GM21717 (cell line): ENCODE measurements at regions not wholly inside any gene's neighbourhood (a gene's known extent, or its start where the extent isn't known, plus 50 kb on each side); places are given as distances from the start of the nearest gene placed in this dataset.

Experiments used
- ATAC-seq: cut with Tn5 transposase; IDR thresholded peaks from one replicate; pipeline ENCODE4 v1.9.1; 2021; ENCODE audit warnings: mild to moderate bottlenecking, moderate library complexity; ENCODE audit not compliant: unreplicated experiment

GRCh38 chr6:144855375-144855774 is 570.2 kb downstream of the UTRN start:
- ATAC-seq: no peak

GRCh38 chr6:144855812-144856531 is 570.8 kb downstream of the UTRN start:
- ATAC-seq: no peak

GRCh38 chr6:144856622-144857021 is 571.5 kb downstream of the UTRN start:
- ATAC-seq: no peak

- no peak for ATAC-seq
Measured at GRCh38 chr6:144857086-144857485, 572.0 kb downstream of the UTRN start.

- ATAC-seq: no peak
Measured at GRCh38 chr6:144862769-144863168, 577.6 kb downstream of the UTRN start.

- ATAC-seq: no peak
Measured at GRCh38 chr6:144867761-144868160, 582.6 kb downstream of the UTRN start.

- no peak for ATAC-seq
Measured at GRCh38 chr6:144870782-144871181, 585.6 kb downstream of the UTRN start.

GRCh38 chr6:144873623-144874378 is 588.7 kb downstream of the UTRN start:
- no peak for ATAC-seq

GRCh38 chr6:144876689-144877088 is 591.6 kb downstream of the UTRN start:
- no peak for ATAC-seq

- ATAC-seq: no peak
Measured at GRCh38 chr6:144877118-144877517, 592.0 kb downstream of the UTRN start.

GRCh38 chr6:144878577-144878976 is 593.4 kb downstream of the UTRN start:
- no peak for ATAC-seq

- ATAC-seq: no peak
Measured at GRCh38 chr6:144879436-144879835, 594.3 kb downstream of the UTRN start.

GRCh38 chr6:144882425-144882824 is 597.3 kb downstream of the UTRN start:
- ATAC-seq: no peak

GRCh38 chr6:144883915-144884314 is 598.8 kb downstream of the UTRN start:
- no peak for ATAC-seq

GRCh38 chr6:144885817-144886216 is 600.7 kb downstream of the UTRN start:
- ATAC-seq: no peak

GRCh38 chr6:144886682-144887081 is 601.5 kb downstream of the UTRN start:
- no peak for ATAC-seq

GRCh38 chr6:144888621-144889020 is 603.5 kb downstream of the UTRN start:
- ATAC-seq: no peak

GRCh38 chr6:144893680-144894151 is 608.6 kb downstream of the UTRN start:
- ATAC-seq: no peak

- ATAC-seq: no peak
Measured at GRCh38 chr6:144894240-144894639, 609.1 kb downstream of the UTRN start.

- no peak for ATAC-seq
Measured at GRCh38 chr6:144895313-144896278, 610.5 kb downstream of the UTRN start.

GRCh38 chr6:144896289-144896688 is 611.2 kb downstream of the UTRN start:
- no peak for ATAC-seq
